ENCODE measurements at regions not wholly inside any gene's neighbourhood (a gene's known extent, or its start where the extent isn't known, plus 50 kb on each side); places are given as distances from the start of the nearest gene placed in this dataset.
"Not testable (repeated sequence)": the region's sequence is repeated elsewhere in the genome, so short reads cannot be mapped to it uniquely, and the experiment has no call there.

DNA sequence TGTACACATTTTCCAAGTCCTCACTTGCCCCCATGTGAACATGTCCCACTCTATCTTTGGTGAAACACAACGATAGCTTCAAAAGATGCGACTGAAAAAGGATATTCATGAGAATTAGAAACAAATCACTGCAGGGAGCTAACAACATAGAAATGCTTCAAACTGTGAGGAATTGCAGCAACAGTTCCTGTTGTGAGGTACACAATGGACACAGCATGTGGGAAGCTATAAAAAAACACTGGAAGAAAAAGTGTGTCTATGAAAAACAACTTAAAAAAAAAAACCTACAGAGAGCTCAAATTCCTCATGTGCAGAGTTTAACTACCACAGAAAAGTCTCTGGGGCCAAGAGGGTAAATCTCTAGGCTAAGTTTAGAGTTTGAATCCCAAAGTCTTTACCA is 51.6 kb upstream of the BLTP1 start:
- DNase-seq (ENCODE audit: low read depth) = no peak

DNA sequence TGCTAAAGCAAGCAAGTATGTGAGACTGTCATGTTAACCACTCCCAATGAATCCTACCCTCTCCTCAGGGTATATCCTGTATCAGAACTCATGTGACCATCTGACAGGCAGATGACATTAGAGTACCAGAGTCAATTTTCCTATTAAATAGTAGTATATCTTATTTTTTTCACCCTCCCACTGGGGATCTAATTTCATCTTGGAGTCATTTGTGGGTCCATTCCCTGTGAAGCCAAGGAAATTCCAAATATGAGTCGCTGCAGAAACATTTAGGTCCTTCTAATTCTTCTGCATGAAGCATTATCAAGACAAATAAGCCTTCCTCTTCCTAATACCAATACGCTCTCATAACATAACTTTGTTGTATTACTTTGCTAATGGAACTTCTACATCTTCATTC is 52.2 kb upstream of the BLTP1 start:
- DNase-seq (ENCODE audit: low read depth) = no peak

DNA sequence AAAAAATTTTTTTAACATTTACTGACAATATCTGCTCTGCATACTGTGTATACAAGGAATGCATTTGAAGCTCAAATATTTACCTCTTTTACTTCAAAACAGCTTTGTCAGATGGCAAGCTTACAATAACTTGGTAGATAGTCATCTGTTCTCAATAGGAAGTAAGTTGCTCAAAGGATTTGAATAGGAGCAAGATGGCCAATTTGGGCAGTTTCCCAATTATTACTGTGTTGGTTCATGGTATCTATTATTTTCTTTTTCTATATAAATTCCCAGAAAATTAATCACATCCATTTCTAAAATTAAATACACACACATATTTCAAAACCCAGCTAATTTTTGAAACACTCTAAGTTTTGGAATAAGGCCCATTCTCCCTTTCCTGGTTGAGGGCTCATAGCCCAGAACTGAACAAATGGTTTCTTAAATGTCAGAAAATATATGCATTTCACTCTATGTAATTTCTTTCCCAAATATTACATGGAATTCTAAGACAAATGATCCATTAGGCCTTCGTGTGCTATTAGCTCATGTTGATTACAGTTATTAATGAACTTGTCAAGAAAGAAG is 60.2 kb upstream of the BLTP1 start:
- DNase-seq (ENCODE audit: low read depth) = no peak

DNA sequence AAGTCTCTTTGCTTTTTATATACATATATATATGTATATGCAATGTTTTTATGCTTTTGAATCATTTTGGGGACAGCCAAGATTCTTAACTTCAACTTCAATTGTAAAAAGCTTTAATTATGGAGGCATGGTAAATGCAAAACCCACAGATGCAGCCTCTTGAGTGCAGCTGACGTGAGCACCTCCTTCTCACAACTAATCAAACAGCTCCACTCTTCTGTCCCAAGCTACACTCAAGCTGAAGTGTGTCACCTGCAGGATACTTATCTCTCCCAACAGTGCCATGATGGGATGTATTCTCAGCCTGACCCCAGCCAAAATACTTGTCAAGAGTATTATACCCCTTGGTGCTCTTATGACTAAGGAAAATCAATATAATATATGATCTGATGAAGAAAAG is 60.7 kb upstream of the BLTP1 start:
- DNase-seq (ENCODE audit: low read depth) = no peak

DNA sequence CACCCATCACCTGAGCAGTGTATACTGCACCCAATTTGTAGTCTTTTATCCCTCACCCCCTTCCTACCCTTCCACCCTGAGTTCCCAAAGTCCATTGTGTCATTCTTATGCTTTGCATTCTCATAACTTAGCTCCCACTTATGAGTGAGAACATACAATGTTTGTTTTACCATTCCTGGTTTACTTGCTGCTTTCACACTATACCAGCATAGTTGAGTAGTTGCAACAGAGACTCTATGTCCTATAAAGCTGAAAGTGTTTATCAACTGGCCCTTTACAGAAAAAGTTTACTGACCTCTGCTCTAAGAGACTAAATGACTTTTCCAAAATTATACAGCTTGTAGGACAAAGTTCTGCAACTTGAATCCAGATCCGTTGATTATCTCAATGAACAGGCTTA is 61.1 kb upstream of the BLTP1 start:
- no peak for DNase-seq (ENCODE audit: low read depth)

DNA sequence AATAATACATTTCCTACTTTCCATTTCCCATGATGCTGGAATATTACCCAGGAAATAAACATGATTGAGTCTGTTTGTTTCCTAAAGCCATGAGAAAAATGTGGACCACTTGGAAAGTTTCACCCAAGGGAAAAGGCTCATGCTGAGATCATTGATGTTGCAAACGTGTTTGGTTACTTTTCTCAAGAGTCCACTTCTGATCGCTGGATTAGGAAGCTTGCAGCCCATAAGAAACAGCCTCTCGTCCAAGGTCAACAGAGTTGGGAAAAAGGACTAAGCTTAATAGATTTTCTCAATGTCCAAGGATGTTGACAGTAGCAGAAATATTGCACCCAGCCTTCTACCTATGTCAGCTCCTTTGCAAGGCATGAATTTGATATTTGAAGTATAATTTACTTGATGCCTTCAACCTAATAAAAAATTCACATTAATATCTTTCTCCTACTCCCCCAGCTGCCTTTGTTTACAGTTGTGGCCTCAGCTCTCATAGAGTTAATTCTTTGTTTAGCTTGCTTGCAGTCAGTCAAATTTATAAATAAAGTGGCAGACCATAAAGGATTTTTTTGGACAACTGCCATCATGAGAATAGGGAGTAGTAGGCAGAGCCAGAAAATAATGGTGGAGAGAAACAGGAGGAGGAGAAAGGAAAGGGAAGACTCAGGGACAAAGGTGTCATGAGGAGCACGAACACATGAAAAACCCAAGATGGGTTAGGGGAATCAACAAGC is 65.6 kb upstream of the BLTP1 start:
- no peak for DNase-seq (ENCODE audit: low read depth)

DNA sequence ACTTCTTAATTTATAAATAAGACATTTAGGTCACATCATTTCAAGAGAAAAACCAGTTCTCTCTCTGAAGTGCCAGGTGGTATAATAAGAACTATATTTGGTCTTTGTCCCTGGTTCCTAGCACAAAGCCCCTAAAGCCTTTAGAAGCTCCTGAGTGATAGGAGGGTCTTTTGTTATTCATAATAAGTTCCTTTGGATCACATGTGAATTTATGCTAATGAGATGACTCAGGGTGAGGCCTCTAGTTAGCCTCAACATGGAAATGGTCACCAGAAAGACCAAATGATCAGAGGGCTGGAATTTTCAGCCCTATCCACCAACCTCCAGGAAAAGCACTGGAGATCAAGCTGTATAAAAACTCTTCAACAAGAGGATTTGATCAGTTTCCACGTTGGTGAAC is 68.1 kb upstream of the BLTP1 start:
- DNase-seq (ENCODE audit: low read depth) = no peak

DNA sequence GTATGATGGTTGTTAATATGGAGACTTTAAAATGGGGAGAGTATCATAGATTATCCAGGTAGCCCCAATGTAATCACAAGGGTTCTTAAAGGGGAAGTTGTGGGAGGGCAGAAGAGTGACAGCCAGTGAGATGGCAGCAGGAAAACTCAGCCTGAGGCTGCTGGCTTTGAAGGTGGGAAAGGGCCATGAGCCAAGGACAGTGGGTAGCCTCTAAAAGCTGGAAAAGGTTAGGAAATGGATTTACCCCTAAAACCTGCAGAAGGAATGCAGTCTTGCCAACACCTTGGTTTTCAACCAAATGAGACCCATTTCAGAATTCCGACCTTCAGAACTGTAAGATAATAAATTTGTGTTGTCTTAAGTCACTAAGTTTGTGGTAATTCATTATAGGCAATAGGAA is 68.8 kb upstream of the BLTP1 start:
- no peak for DNase-seq (ENCODE audit: low read depth)

DNA sequence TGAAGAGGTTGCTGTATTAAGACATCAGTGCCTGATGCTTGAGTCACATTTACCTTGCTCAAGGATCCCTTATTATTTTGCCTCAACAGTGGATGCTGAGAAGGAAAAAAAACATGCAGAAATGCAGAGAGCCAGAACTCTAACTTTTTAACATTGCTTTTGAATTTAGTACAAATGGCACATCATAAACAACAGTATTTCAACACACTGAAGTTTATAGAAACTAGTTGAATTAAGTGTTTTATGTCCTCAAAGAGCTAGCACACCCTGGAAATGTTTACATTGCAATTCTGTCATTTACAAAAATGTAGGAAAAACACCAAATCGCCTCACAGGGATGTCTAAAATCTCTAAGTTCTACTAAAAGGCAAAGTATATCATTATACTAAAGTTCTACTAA is 69.5 kb upstream of the BLTP1 start:
- DNase-seq (ENCODE audit: low read depth) = no peak

DNA sequence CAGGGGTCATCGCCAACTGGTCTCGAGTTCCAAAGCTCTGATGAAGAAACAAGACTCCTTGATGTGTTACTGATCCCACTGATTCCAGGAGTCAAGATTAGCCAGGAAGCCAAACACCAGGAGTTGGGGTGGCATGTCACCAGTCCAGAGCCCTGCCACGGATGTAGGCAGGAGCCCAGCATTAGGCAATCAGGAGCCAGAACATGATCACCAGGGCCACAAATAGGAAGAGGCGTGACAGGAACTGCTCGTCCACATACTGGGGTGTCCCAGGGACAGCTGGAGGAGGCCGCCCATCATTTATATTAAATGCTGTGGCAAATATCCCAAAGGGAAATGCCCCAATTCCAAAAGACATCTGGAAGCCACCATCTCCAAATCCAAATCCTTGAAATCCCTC is 74.5 kb upstream of the BLTP1 start:
- not testable (repeated sequence) for DNase-seq (ENCODE audit: low read depth)

DNA sequence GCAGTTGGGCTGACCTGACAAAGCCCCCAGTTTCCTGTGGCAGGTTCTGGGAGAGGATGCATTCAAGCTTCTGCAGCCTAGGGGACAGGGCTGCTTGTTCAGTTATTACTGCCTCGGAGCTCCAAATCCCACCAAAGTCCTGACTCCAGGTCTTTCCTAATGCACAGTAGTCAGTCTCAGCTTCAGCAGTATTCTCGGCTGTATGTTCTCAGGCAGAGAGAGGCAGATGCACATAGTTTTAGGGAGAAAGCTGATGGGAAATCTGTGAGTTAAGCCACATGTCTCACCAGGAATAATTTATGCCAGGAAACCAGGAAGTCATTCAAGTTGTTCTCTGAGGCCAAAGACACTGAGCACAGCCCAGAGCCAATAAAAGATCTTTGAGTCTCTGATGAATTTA is 75.3 kb upstream of the BLTP1 start:
- DNase-seq (ENCODE audit: low read depth) = not testable (repeated sequence)

DNA sequence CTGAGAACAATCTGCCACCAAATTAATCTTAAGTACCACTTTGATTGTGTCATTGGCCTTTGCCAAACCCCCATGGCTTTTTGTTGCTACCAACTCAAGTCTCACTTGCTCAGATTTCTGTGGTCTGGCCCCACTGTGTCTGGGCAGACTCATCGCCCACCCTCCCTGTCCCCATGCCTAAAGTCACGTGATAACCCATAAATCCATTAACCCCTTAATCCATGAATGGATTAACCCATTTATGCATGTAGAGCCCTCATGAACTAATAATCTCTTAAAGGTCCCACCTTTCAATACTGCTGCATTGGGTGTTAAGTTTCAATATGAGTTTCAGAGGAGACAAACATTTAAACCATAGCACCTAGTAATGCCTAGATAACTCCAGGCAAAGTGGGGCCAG is 78.5 kb upstream of the BLTP1 start:
- DNase-seq (ENCODE audit: low read depth) = no peak

DNA sequence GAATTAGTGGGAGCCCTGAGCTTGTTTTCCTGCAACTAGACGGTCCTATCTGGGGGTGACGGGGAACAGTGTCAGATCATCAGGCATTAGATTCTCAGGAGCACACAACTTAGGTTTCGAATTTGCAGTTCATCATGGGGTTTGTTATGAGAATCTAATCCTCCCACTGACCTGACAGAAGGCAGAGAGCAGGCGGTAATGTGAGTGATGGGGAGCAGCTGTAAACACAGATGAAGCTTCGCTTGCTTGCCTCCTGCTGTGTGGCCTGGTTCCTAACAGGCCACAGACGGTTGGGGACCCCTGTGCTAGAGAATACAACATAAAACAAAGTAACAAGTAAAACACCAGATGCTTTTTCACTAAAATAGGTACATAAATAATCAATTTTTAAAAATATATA is 86.2 kb upstream of the BLTP1 start:
- DNase-seq (ENCODE audit: low read depth) = no peak

DNA sequence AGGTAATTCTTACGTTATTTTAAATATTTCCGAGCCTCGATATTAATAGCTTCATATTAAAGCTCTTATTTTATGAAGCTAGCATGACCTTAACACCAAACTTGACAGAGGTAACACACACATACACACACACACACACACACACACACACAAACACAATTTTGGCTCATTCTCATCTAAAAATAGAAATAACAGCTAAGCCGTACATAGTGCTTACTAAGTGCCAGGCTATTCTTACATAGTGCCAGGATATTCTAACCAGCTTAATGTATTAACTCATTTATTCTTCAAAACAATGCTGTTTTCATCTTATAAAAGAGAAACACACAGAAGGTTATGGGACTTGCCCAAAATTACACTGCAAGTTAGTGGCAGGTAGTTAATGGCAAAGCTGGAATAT is 87.0 kb upstream of the BLTP1 start:
- no peak for DNase-seq (ENCODE audit: low read depth)

DNA sequence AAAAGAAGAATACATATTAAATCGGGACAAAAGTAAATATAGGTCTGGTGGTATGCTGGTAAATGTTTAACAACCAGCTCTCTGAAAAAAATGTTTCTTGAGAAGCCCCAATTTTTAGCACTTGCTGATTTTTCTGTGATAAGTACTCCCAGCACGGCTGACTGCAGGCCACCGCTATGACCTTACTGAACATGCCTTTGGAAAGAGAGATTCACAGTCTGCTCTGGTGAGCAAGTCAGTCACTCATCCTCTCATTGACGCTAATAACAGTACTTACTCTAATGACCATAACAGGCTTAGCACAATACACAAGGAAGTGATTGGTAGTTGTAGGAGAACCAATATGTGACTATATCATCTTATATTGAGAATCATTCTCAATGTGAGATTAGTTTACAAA is 98.9 kb upstream of the BLTP1 start:
- no peak for DNase-seq (ENCODE audit: low read depth)

DNA sequence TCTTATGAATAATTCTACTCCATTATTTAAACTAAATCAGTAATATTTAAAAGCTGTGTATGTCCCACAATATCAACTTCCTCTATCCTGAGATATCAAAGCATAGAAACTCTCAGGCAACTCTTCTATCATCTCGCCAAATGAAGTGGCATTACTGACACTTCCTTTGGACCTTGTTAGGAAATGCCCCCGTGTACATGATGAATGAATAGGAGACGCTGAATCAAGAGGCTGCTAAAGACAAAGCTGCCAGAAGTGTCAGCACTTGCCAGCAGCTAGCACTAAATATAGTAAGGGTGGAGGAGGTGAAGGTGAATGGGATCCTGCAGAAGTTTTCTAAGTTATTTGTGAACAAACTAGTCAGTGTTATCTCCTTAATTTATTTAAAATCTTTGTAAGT is 99.5 kb upstream of the BLTP1 start:
- DNase-seq (ENCODE audit: low read depth) = no peak

DNA sequence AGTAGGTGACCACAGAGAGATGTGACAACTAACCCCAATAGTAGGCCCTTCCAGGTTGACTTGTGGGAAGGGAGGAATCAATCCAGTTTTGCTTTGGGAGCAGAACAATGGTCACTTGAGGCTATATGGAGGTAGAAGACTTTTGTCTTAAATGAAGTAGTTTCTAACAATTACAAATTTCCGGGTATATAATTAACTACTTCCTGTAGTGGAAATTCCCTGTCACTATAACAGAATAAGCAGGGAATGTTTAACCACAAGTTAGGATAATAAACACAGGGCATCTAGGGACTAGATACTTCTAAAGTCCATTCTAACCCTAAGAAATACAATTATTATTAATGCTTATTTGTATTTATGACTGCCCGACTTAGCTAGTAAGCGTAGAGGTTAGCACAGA is 99.0 kb upstream of the TRPC3 start:
- DNase-seq (ENCODE audit: low read depth) = no peak

DNA sequence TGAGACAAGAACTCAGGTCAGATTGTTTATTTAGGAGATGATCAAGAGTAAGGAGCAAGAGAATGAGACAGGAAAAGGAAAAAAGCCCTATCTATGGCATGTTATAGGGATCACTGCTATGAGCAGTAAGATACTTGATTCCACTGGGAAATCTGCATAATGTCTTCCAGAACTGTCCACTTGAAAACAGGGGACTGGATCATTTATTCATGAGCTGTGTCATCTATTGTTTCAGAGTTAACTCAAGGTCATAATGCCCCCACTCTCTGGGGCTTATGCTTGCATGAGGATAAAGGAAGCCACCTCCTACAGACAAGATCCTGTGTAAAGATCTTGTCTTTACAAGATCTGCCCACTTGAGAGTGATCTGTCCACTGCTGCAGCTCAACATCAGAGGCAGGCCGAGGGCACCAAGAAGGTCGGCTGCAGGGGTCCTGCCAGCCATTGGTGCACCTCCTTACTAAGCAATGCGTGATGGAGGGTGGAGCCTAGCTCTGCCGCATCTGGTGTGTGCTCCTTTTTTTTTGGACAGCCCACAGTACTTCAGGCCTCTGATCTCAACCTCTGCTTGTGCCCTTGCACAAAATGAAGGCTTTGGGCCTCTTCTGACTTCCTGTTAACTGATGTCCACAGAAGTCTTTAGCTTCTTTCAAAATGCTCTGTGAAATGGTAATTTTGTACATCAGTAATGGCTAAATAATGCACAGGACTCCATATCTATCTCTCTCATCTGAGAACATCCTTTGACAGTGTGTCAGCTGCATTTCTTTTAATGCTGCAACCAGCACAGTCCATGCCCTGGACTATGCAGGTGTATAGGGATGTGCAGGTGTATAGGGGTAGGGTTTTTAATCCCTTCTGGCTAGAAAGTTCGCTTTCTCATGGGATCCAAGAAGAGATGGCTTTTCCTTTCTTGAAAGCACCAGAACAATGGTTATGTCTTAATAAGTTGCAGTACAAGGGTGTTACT is 95.9 kb upstream of the TRPC3 start:
- DNase-seq (ENCODE audit: low read depth) = no peak

DNA sequence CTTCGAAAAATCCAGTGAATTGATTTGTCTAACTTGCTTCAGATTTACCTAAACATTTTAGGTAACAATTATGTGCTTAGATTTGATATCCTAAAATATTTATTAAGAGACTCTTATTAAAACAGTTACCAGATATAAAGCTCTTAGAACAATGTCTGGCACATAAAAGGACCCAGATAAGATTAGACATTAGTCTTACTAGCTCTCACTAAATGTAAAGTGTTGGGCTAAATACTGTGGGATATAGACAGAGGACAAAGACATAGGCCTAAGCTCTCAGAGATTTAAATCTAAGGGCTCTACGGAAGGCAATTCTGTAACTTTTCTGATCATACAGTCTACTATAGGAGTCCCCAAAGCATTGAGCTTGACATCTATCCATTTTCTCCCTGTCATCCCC is 94.4 kb upstream of the TRPC3 start:
- DNase-seq (ENCODE audit: low read depth) = no peak

DNA sequence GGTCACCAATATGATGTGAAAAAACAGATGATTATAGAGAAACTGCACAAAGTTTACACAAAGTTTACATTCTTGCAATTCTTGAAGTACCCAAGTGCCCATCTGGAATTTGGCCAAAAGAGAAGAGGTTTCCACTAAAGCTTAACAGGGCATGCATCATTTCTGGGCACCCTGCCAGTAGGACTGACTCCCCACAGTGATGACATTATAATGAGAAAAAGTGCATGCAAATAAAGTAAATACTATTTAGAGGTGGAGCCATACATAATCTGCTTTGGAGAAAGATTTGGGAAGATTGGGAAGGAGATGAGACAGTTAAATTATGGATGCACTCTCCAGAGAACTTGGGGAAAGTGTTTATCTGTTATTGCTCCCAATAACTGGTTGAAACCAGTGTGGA is 93.7 kb upstream of the TRPC3 start:
- DNase-seq (ENCODE audit: low read depth) = peak; percentile 79

DNA sequence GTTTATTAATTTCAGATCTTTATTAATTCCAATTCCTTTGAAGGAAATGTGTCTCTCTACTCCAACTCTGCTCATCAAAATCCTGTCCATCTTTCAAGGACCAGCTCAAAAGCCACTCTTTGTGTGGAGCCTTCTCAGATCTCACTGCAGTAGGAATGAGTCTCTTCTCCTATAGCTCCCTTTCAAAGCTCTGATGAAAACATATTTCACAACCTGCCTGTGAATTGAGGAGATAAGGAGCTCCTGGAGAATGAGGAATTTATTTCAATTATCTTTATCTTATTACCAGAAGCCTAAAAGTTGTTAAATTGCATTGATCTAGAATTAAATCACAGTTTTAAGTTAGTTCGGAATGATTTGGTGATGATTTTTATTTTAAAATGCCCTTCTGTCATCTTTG is 92.6 kb upstream of the TRPC3 start:
- no peak for DNase-seq (ENCODE audit: low read depth)

DNA sequence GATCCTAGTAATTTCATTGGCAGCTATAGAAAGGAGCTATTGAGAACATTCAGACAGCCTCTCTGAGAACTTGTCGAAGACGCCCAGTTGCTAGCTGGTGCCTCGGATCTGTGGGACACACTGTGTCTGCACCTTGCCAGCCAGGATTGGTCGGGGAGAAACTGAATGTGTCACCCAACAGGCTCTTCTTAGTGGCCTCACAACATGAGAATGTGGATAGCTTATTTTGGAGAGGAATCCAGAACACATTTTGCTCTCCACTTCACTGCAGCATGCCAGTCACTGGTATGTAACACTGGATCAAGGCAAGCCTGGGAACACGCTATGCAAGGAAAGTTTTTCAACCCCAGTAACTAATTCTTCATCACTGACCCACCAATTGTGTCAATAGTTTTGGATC is 89.5 kb upstream of the TRPC3 start:
- no peak for DNase-seq (ENCODE audit: low read depth)

DNA sequence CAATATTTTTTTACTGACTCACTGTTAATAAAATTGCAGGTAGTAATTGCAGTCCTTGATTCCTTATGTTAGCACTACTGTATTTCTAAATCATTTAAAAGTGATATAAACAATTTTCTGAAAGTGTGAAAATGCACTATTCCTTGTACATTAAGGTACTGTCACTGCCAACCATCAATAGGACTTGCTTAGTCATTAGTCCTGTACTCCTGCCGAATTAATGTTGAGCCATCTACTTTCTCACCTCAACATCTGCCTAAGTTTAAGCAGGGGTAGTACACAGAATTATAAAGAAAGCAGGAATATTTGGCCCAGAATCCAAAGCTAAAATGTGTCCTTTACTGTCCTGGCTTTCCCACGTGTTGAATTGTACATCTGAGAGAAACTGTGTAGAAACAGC is 87.0 kb upstream of the TRPC3 start:
- DNase-seq (ENCODE audit: low read depth) = no peak
